Panc1 (cell line): ENCODE measurements at regions not wholly inside any gene's neighbourhood (a gene's known extent, or its start where the extent isn't known, plus 50 kb on each side); places are given as distances from the start of the nearest gene placed in this dataset.

Experiments
- ATAC-seq: fragments of 200-7000 bp; cut with Tn5 transposase; 2 replicates; pipeline ENCODE4 v1.9.1; 2020; ENCODE audit warnings: mild to moderate bottlenecking, moderate library complexity
- BruUV-seq: library from RNA; stranded (reverse); fragments of 400-500 nt; replicated peaks from 2 replicates; lab custom pipeline; 2021; lab: Mats Ljungman, UMichigan
- CTCF ChIA-PET: fragments of 300-600 bp; sonication (Branson Sonifier 250); formaldehyde crosslinking; loops from one replicate; lab custom pipeline; 2022; ENCODE audit warnings: antibody characterized with exemption; lab: Charles Lee
- POLR2A ChIA-PET: fragments of 300-600 bp; sonication (Branson Sonifier 250); formaldehyde crosslinking; loops from one replicate; lab custom pipeline; 2022; ENCODE audit warnings: antibody characterized with exemption; lab: Charles Lee
- DNase-seq: peaks from one replicate; pipeline ENCODE4 v3.0.0-alpha.2; 2010; ENCODE audit warnings: low read depth, low spot score
- H3K27ac ChIP-seq: 2 replicates; pipeline ENCODE4 v1.5.1; 2011; ENCODE audit warnings: mild to moderate bottlenecking, low read length, inconsistent platforms
- H3K27me3 ChIP-seq: fragments of 200-500 bp; sonication (Bioruptor generic); 2 replicates; pipeline ENCODE4 v1.6.0; 2014; ENCODE audit warnings: low read length, inconsistent platforms; ENCODE audit not compliant: control insufficient read depth, insufficient read depth
- H3K36me3 ChIP-seq: fragments of 200-500 bp; sonication (Bioruptor generic); 2 replicates; pipeline ENCODE4 v1.5.1; 2014; ENCODE audit warnings: inconsistent platforms, mild to moderate bottlenecking, low read length, moderate library complexity; ENCODE audit not compliant: control insufficient read depth, insufficient read depth
- H3K4me1 ChIP-seq: 2 replicates; pipeline ENCODE4 v1.5.1; 2011; ENCODE audit warnings: inconsistent platforms, mild to moderate bottlenecking, low read length, moderate library complexity; ENCODE audit not compliant: control insufficient read depth, insufficient read depth
- H3K4me3 ChIP-seq, 2 experiments: 2 replicates each; pipeline ENCODE4 v1.5.1; 2011 to 2012; ENCODE audit warnings: low read depth in 2 of 2, low read length in 2 of 2, mild to moderate bottlenecking in 2 of 2, inconsistent platforms in 1 of 2, moderate library complexity in 1 of 2
- H3K9me3 ChIP-seq: fragments of 200-500 bp; sonication (Bioruptor generic); 2 replicates; pipeline ENCODE4 v1.5.1; 2014; ENCODE audit warnings: low read depth, mild to moderate bottlenecking, inconsistent platforms, low read length, moderate library complexity; ENCODE audit not compliant: control insufficient read depth, insufficient read depth
- CTCF ChIP-seq: fragments of 450-650 bp; IDR thresholded peaks from 2 replicates; pipeline ENCODE4 v1.5.1; 2017; ENCODE audit warnings: mild to moderate bottlenecking
- POLR2AphosphoS5 ChIP-seq: IDR thresholded peaks from 2 replicates; pipeline ENCODE4 v1.6.1; 2012; ENCODE audit warnings: mild to moderate bottlenecking, low read depth, low read length, moderate library complexity
- SIN3A ChIP-seq: IDR thresholded peaks from 2 replicates; pipeline ENCODE4 v1.6.1; 2012; ENCODE audit warnings: low read depth, mild to moderate bottlenecking, low read length, moderate library complexity, borderline replicate concordance; ENCODE audit not compliant: insufficient read depth
- TCF7L2 ChIP-seq: IDR thresholded peaks from 2 replicates; pipeline ENCODE4 v1.6.1; 2011; ENCODE audit warnings: mild to moderate bottlenecking, low read depth, low read length, inconsistent platforms
- in situ Hi-C: cut with HindIII; loops from 2 replicates; pipeline ENCODE4 v1.10.0; 2016; ENCODE audit warnings: low sequenced_read_pairs, low pct_unique_long_range_greater_than_20kb
- intact Hi-C: fragments of 100-400 bp; cut with micrococcal nuclease; formaldehyde crosslinking; loops from one replicate; pipeline ENCODE4 v1.10.0; 2022; ENCODE audit not compliant: unreplicated experiment
- TF ChIP-seq, protein P1 (sequence below), 2 experiments: IDR thresholded peaks; 2 replicates each; pipeline ENCODE4 v1.6.1; 2011 to 2012; ENCODE audit warnings: low read depth in 2 of 2, control low read depth in 1 of 2, low read length in 1 of 2, mild to moderate bottlenecking in 1 of 2, moderate library complexity in 1 of 2; ENCODE audit not compliant: insufficient read depth in 1 of 2

- Histone ChIP-seq H3K4me1 (peaks cover 22% of the 10 kb centered on the region), H3K27ac (peak overlapping the region; percentile 81), H3K4me3 (no peak overlapping the region), H3K9me3 (peaks cover 4% of the 10 kb centered on the region; the same call in 1 of the 2 replicates), H3K27me3 (no peaks in the 10 kb centered on the region), H3K36me3 (no peaks in the 10 kb centered on the region)
- DNase-seq, result peak; percentile 46
- no peak for TF ChIP-seq CTCF
- TF ChIP-seq SIN3A, result no peak
- TF ChIP-seq, protein P1, sequence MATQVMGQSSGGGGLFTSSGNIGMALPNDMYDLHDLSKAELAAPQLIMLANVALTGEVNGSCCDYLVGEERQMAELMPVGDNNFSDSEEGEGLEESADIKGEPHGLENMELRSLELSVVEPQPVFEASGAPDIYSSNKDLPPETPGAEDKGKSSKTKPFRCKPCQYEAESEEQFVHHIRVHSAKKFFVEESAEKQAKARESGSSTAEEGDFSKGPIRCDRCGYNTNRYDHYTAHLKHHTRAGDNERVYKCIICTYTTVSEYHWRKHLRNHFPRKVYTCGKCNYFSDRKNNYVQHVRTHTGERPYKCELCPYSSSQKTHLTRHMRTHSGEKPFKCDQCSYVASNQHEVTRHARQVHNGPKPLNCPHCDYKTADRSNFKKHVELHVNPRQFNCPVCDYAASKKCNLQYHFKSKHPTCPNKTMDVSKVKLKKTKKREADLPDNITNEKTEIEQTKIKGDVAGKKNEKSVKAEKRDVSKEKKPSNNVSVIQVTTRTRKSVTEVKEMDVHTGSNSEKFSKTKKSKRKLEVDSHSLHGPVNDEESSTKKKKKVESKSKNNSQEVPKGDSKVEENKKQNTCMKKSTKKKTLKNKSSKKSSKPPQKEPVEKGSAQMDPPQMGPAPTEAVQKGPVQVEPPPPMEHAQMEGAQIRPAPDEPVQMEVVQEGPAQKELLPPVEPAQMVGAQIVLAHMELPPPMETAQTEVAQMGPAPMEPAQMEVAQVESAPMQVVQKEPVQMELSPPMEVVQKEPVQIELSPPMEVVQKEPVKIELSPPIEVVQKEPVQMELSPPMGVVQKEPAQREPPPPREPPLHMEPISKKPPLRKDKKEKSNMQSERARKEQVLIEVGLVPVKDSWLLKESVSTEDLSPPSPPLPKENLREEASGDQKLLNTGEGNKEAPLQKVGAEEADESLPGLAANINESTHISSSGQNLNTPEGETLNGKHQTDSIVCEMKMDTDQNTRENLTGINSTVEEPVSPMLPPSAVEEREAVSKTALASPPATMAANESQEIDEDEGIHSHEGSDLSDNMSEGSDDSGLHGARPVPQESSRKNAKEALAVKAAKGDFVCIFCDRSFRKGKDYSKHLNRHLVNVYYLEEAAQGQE (IDR thresholded peaks at IDR 0.05; ENCODE audit: insufficient read depth in 1 of 2, low read depth in 2 of 2, low read length in 1 of 2), result no peak
- 0 out of 2 replicates have a peak, but pooled peaks have one; percentile 2 for TF ChIP-seq TCF7L2
- CTCF ChIA-PET, result no interaction called here
- POLR2A ChIA-PET, result no interaction called here
- ATAC-seq, result peak; percentile 72
- intact Hi-C loops (no loop called here), in situ Hi-C loops (no loop called here)
- BruUV-seq, result no TSS peak
Measured at GRCh38 chr1:218660678-218661053, 315.5 kb downstream of the TGFB2 start.

DNA sequence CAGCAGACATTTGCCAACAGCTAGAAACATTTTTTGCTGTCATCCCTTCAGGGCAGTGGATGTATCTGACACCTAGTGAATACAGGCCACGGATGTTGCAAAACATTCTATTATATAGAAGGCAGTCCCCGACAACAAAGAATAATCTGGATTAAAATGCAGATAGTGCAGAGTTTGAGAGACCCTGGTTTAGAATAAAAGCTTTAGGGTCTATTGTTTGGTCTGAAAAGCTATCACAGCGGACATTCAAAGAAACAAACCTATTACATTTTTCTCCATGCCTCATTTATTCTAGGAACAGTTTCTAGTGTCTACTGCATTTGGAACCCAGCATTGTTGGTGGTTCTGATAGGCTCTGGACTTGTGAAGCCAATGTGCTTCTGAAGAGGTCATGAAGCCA lies 316.3 kb downstream of the TGFB2 start:
- DNase-seq (no peak), ATAC-seq (no peak)
- in situ Hi-C loops, result no loop called here
- intact Hi-C loops, result no loop called here
- H3K36me3 ChIP-seq, result no peaks in the 10 kb centered on the region
- H3K4me1 ChIP-seq, result peaks cover 22% of the 10 kb centered on the region
- H3K4me3 ChIP-seq, result no peak overlapping the region
- no TSS peak for BruUV-seq
- CTCF ChIA-PET, result no interaction called here
- H3K9me3 ChIP-seq, result peaks cover 9% of the 10 kb centered on the region; the same call in 1 of the 2 replicates
- POLR2A ChIA-PET, result no interaction called here
- H3K27ac ChIP-seq, result peak overlapping the region; percentile 81; the same call in 1 of the 2 replicates
- TF ChIP-seq CTCF, result no peak
- TF ChIP-seq, protein P1 (IDR thresholded peaks at IDR 0.05; ENCODE audit: insufficient read depth in 1 of 2, low read depth in 2 of 2, low read length in 1 of 2), result no peak
- no peak for TF ChIP-seq TCF7L2
- TF ChIP-seq POLR2AphosphoS5, result no peak
- no peak for TF ChIP-seq SIN3A
- no peaks in the 10 kb centered on the region for H3K27me3 ChIP-seq
